Esophagus squamous epithelium (tissue), 4 donors: ENCODE measurements at regions not wholly inside any gene's neighbourhood (a gene's known extent, or its start where the extent isn't known, plus 50 kb on each side); places are given as distances from the start of the nearest gene placed in this dataset.

Experiments used
- POLR2A ChIP-seq, 4 donors: fragments of 450-650 bp; IDR thresholded peaks; one replicate each; pipeline ENCODE4 v1.6.1; 2017; ENCODE audit warnings: antibody characterized with exemption in 4 of 4, mild to moderate bottlenecking in 4 of 4, moderate library complexity in 3 of 4
- TF ChIP-seq, protein P1 (sequence below), 6 experiments: fragments of 450-650 bp in 4 of 6; fragments of 200-600 bp in 2 of 6; sonication (generic) in 2 of 6; IDR thresholded peaks; one replicate each; pipeline ENCODE4 v1.5.1; 2016 to 2019; ENCODE audit warnings: antibody characterized with exemption in 6 of 6, mild to moderate bottlenecking in 4 of 6, moderate library complexity in 4 of 6

DNA sequence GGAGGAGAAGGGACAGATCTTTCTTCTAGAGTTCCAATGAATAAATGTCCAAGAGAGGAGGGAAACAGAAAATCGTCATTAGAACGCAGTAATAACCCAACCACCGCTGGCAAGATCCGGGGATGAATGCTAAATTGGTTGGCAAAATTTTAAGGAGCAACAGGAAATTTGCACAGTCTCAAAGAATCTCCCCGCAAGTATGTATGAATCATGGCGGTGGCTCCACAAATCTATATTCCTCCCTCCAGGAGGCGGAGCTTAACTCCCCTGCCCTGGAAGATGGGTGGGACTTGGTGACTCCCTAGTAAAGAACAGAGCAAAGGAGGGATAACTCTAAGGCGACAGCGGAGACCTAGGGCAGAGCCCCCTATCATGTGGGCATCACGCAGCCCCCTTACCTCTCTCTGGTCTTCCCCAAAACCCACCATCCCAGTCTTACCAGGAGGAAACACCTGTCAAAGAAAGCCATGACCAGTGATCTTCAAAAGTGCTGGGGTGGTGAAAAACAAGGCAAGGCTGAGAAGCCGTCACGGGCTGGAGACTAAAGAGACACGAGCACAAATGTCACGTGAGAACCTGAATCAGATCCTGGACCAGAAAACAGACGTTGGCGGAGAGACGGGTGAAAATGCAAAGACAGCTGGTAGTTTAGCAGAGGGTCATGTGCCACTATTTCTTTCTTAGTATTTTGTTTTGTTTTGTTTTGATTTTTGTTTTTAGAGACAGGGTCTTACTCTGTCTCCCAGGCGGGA is 125.8 kb downstream of the NCOR2 start:
- no peak for TF ChIP-seq POLR2A (IDR thresholded peaks at IDR 0.05)
- TF ChIP-seq, protein P1, sequence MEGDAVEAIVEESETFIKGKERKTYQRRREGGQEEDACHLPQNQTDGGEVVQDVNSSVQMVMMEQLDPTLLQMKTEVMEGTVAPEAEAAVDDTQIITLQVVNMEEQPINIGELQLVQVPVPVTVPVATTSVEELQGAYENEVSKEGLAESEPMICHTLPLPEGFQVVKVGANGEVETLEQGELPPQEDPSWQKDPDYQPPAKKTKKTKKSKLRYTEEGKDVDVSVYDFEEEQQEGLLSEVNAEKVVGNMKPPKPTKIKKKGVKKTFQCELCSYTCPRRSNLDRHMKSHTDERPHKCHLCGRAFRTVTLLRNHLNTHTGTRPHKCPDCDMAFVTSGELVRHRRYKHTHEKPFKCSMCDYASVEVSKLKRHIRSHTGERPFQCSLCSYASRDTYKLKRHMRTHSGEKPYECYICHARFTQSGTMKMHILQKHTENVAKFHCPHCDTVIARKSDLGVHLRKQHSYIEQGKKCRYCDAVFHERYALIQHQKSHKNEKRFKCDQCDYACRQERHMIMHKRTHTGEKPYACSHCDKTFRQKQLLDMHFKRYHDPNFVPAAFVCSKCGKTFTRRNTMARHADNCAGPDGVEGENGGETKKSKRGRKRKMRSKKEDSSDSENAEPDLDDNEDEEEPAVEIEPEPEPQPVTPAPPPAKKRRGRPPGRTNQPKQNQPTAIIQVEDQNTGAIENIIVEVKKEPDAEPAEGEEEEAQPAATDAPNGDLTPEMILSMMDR (IDR thresholded peaks at IDR 0.05) = no peak
